ENCODE measurements at regions not wholly inside any gene's neighbourhood (a gene's known extent, or its start where the extent isn't known, plus 50 kb on each side); places are given as distances from the start of the nearest gene placed in this dataset.

GRCh38 chr6:4348462-4349112 lies 213.2 kb upstream of the ECI2 start:
- Histone ChIP-seq H3K9me3 (ENCODE audit: control insufficient read depth in 2 of 2, low read length in 2 of 2) (no peaks in the 10 kb centered on the region), H3K4me3 (ENCODE audit: low read depth, low read length) (no peak overlapping the region), H3K27ac (ENCODE audit: insufficient read depth, low read length, poor library complexity, severe bottlenecking) (no peak overlapping the region), H3K36me3 (ENCODE audit: control insufficient read depth, insufficient read depth, low read length) (no peaks in the 10 kb centered on the region), H3K4me1 (ENCODE audit: control insufficient read depth, insufficient read depth, low read length, poor library complexity, severe bottlenecking) (no peaks in the 10 kb centered on the region), H3K27me3 (ENCODE audit: control insufficient read depth, insufficient read depth, low read length) (peaks cover 2% of the 10 kb centered on the region)
- Mint-ChIP-seq H3K27ac (no peak overlapping the region), H3K36me3 (no peaks in the 10 kb centered on the region), H3K4me3 (no peak overlapping the region), H3K9me3 (no peaks in the 10 kb centered on the region), H3K4me1 (no peaks in the 10 kb centered on the region), H3K27me3 (peaks cover 4% of the 10 kb centered on the region)
- ATAC-seq (ENCODE audit: low read depth in 2 of 2) = no peak
- no peak for DNase-seq

- Mint-ChIP-seq H3K27me3 (peaks cover 4% of the 10 kb centered on the region), H3K9me3 (no peaks in the 10 kb centered on the region), H3K4me3 (no peak overlapping the region), H3K36me3 (no peaks in the 10 kb centered on the region), H3K27ac (no peak overlapping the region), H3K4me1 (no peaks in the 10 kb centered on the region)
- ATAC-seq (ENCODE audit: low read depth in 2 of 2) (no peak), DNase-seq (no peak)
- Histone ChIP-seq H3K4me3 (ENCODE audit: low read depth, low read length) (no peak overlapping the region), H3K27me3 (ENCODE audit: control insufficient read depth, insufficient read depth, low read length) (peaks cover 2% of the 10 kb centered on the region), H3K27ac (ENCODE audit: insufficient read depth, low read length, poor library complexity, severe bottlenecking) (no peak overlapping the region), H3K9me3 (ENCODE audit: control insufficient read depth in 2 of 2, low read length in 2 of 2) (no peaks in the 10 kb centered on the region), H3K4me1 (ENCODE audit: control insufficient read depth, insufficient read depth, low read length, poor library complexity, severe bottlenecking) (no peaks in the 10 kb centered on the region), H3K36me3 (ENCODE audit: control insufficient read depth, insufficient read depth, low read length) (no peaks in the 10 kb centered on the region)
Observed at GRCh38 chr6:4347877-4348276, 212.5 kb upstream of the ECI2 start.

- H3K27ac ChIP-seq (ENCODE audit: insufficient read depth, low read length, poor library complexity, severe bottlenecking) = no peak overlapping the region
- Mint-ChIP-seq H3K9me3 (no peaks in the 10 kb centered on the region), H3K4me1 (no peaks in the 10 kb centered on the region), H3K27me3 (peaks cover 4% of the 10 kb centered on the region), H3K36me3 (no peaks in the 10 kb centered on the region), H3K4me3 (no peak overlapping the region), H3K27ac (no peak overlapping the region)
- H3K36me3 ChIP-seq (ENCODE audit: control insufficient read depth, insufficient read depth, low read length) = no peaks in the 10 kb centered on the region
- H3K27me3 ChIP-seq (ENCODE audit: control insufficient read depth, insufficient read depth, low read length) = peaks cover 2% of the 10 kb centered on the region
- H3K9me3 ChIP-seq (ENCODE audit: control insufficient read depth in 2 of 2, low read length in 2 of 2) = no peaks in the 10 kb centered on the region
- H3K4me3 ChIP-seq (ENCODE audit: low read depth, low read length) = no peak overlapping the region
- DNase-seq (no peak), ATAC-seq (ENCODE audit: low read depth in 2 of 2) (no peak)
- H3K4me1 ChIP-seq (ENCODE audit: control insufficient read depth, insufficient read depth, low read length, poor library complexity, severe bottlenecking) = no peaks in the 10 kb centered on the region
Observed at GRCh38 chr6:4346659-4347333, 211.4 kb upstream of the ECI2 start.

GRCh38 chr6:4345543-4345942 lies 210.2 kb upstream of the ECI2 start:
- Mint-ChIP-seq H3K9me3 (peaks cover 0 to 1% (median 0%) of the 10 kb centered on the region in 7 donors), H3K4me1 (no peaks in the 10 kb centered on the region), H3K4me3 (no peak overlapping the region), H3K27me3 (peaks cover 14% of the 10 kb centered on the region), H3K27ac (no peak overlapping the region), H3K36me3 (no peaks in the 10 kb centered on the region)
- Histone ChIP-seq H3K36me3 (ENCODE audit: control insufficient read depth, insufficient read depth, low read length) (no peaks in the 10 kb centered on the region), H3K27ac (ENCODE audit: insufficient read depth, low read length, poor library complexity, severe bottlenecking) (no peak overlapping the region), H3K9me3 (ENCODE audit: control insufficient read depth in 2 of 2, low read length in 2 of 2) (no peaks in the 10 kb centered on the region), H3K4me3 (ENCODE audit: low read depth, low read length) (no peak overlapping the region), H3K4me1 (ENCODE audit: control insufficient read depth, insufficient read depth, low read length, poor library complexity, severe bottlenecking) (no peaks in the 10 kb centered on the region), H3K27me3 (ENCODE audit: control insufficient read depth, insufficient read depth, low read length) (peaks cover 4% of the 10 kb centered on the region)
- DNase-seq = no peak
- no peak for ATAC-seq (ENCODE audit: low read depth in 2 of 2)

- Mint-ChIP-seq H3K27me3 (peaks cover 17% of the 10 kb centered on the region), H3K36me3 (no peaks in the 10 kb centered on the region), H3K4me3 (no peak overlapping the region), H3K4me1 (no peaks in the 10 kb centered on the region), H3K27ac (no peak overlapping the region), H3K9me3 (peaks cover 0 to 1% (median 0%) of the 10 kb centered on the region in 7 donors)
- H3K4me3 ChIP-seq (ENCODE audit: low read depth, low read length) = no peak overlapping the region
- H3K27ac ChIP-seq (ENCODE audit: insufficient read depth, low read length, poor library complexity, severe bottlenecking) = no peak overlapping the region
- DNase-seq (no peak), ATAC-seq (ENCODE audit: low read depth in 2 of 2) (no peak)
- no peaks in the 10 kb centered on the region for H3K9me3 ChIP-seq (ENCODE audit: control insufficient read depth in 2 of 2, low read length in 2 of 2)
- H3K36me3 ChIP-seq (ENCODE audit: control insufficient read depth, insufficient read depth, low read length) = no peaks in the 10 kb centered on the region
- peaks cover 4% of the 10 kb centered on the region for H3K27me3 ChIP-seq (ENCODE audit: control insufficient read depth, insufficient read depth, low read length)
- H3K4me1 ChIP-seq (ENCODE audit: control insufficient read depth, insufficient read depth, low read length, poor library complexity, severe bottlenecking) = no peaks in the 10 kb centered on the region
Observed at GRCh38 chr6:4344317-4344899, 209.0 kb upstream of the ECI2 start.

- Mint-ChIP-seq H3K9me3 (peaks cover 0 to 1% (median 0%) of the 10 kb centered on the region in 7 donors), H3K4me1 (no peaks in the 10 kb centered on the region)
- H3K27me3 ChIP-seq (ENCODE audit: control insufficient read depth, insufficient read depth, low read length) = peaks cover 4% of the 10 kb centered on the region
Observed at GRCh38 chr6:4342407-4343137, 207.2 kb upstream of the ECI2 start.

GRCh38 chr6:4341078-4341797 lies 205.9 kb upstream of the ECI2 start:
- H3K9me3 Mint-ChIP-seq = peaks cover 0 to 1% (median 0%) of the 10 kb centered on the region in 7 donors
- H3K4me3 Mint-ChIP-seq = no peak overlapping the region
- Histone ChIP-seq H3K36me3 (ENCODE audit: control insufficient read depth, insufficient read depth, low read length) (no peaks in the 10 kb centered on the region), H3K27me3 (ENCODE audit: control insufficient read depth, insufficient read depth, low read length) (peaks cover 4% of the 10 kb centered on the region), H3K27ac (ENCODE audit: insufficient read depth, low read length, poor library complexity, severe bottlenecking) (no peak overlapping the region), H3K9me3 (ENCODE audit: control insufficient read depth in 2 of 2, low read length in 2 of 2) (no peaks in the 10 kb centered on the region), H3K4me3 (ENCODE audit: low read depth, low read length) (no peak overlapping the region), H3K4me1 (ENCODE audit: control insufficient read depth, insufficient read depth, low read length, poor library complexity, severe bottlenecking) (no peaks in the 10 kb centered on the region)
- H3K27me3 Mint-ChIP-seq = peaks cover 18% of the 10 kb centered on the region
- ATAC-seq (ENCODE audit: low read depth in 2 of 2) = no peak
- no peak for DNase-seq
- no peak overlapping the region for H3K27ac Mint-ChIP-seq
- no peaks in the 10 kb centered on the region for H3K36me3 Mint-ChIP-seq
- H3K4me1 Mint-ChIP-seq = no peaks in the 10 kb centered on the region

More at GRCh38 chr6:4342407-4343137, 207.2 kb upstream of the ECI2 start:
- Histone ChIP-seq H3K4me3 (ENCODE audit: low read depth, low read length) (no peak overlapping the region), H3K36me3 (ENCODE audit: control insufficient read depth, insufficient read depth, low read length) (no peaks in the 10 kb centered on the region), H3K27ac (ENCODE audit: insufficient read depth, low read length, poor library complexity, severe bottlenecking) (no peak overlapping the region), H3K9me3 (ENCODE audit: control insufficient read depth in 2 of 2, low read length in 2 of 2) (no peaks in the 10 kb centered on the region), H3K4me1 (ENCODE audit: control insufficient read depth, insufficient read depth, low read length, poor library complexity, severe bottlenecking) (no peaks in the 10 kb centered on the region)
- no peak overlapping the region for H3K4me3 Mint-ChIP-seq
- DNase-seq (peak in 1 of 3 donors; percentile 7), ATAC-seq (ENCODE audit: low read depth in 2 of 2) (no peak)
- H3K27me3 Mint-ChIP-seq = peaks cover 17% of the 10 kb centered on the region
- no peaks in the 10 kb centered on the region for H3K36me3 Mint-ChIP-seq
- H3K27ac Mint-ChIP-seq = no peak overlapping the region
